Islet precursor cell (in vitro differentiated cells): ENCODE measurements at regions not wholly inside any gene's neighbourhood (a gene's known extent, or its start where the extent isn't known, plus 50 kb on each side); places are given as distances from the start of the nearest gene placed in this dataset.
"Not testable (repeated sequence)": the region's sequence is repeated elsewhere in the genome, so short reads cannot be mapped to it uniquely, and the experiment has no call there.

Source experiments
- DNase-seq: peaks from one replicate; pipeline ENCODE4 v3.0.0-alpha.2; 2018

GRCh38 chr2:201946746-201947145, 86.9 kb upstream of the FZD7 start:
- not testable (repeated sequence) for DNase-seq

DNA sequence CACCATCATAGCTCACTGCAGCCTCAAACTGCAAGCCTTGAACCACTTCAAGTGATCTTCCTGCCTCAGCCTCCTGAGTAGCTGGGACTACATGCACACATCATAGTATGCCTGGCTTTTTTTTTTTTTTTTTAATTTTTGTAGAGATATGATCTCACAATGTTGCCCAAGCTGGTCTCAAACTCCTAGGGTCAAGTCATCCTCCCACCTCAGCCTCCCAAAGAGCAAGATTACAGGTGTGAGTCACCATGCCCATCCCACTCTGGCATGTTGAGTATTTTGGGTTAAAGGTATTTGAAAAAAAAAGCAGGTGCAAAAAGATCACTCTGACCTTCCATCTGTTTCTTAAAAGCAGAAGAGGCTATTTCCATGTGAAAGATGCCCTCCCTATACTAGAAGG, 86.4 kb upstream of the FZD7 start:
- DNase-seq = no peak

GRCh38 chr2:201949181-201949926, 84.3 kb upstream of the FZD7 start:
- peak; percentile 94 for DNase-seq

DNA sequence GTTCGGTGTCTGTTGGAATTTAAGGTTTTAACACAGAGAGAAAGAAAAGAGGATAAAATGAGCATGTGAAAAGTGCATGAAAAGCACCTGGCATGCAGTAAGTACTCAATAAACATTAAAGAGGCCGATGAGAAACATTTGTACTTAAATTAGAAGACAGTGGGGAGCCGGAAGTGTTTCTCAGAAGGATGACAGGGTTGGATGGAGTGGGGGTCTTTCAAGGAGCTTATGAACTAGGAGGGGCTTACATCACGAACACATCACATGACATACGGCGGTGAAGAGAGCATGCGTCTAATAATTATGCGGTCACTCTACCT, 83.8 kb upstream of the FZD7 start:
- DNase-seq = no peak

DNA sequence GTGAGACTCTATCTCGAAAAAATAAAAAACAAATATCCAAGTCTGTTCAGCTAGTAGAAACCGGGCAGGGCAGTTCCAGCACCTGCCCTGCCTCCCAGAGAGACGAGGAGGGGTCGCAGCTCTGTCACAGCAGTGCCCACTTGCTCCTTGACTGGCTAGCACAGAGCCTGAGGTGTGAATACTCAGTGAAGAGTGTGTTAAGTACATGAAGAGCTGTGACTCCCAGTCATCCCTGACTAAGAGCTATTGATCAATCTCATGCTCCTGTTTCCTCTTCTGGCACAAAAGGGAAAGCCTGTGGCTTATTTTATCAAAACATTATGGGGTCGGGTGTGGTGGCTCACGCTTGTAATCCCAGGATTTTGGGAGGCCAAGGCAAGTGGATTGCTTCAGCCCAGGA, 83.0 kb upstream of the FZD7 start:
- DNase-seq = no peak

DNA sequence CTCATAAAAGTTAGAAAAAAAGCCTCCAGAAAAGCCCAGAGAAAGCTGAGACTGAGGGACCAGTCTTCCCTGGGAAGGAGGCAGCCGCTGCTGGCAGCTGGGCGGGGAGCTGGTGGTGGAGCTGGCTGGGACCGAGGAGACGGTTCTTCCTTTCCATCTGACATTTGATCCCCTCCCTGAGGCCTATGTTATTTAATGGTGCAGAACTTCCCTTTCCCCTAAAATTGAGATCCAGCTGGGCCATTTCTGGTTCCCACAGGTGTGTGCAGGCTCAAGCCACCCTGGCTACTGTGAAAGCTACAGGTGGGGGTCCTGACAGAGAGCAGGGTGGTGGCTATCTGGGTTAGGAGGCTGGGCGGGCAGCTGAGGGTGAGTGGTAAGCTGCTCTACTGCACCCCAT, 81.5 kb upstream of the FZD7 start:
- peak; percentile 77 for DNase-seq

DNA sequence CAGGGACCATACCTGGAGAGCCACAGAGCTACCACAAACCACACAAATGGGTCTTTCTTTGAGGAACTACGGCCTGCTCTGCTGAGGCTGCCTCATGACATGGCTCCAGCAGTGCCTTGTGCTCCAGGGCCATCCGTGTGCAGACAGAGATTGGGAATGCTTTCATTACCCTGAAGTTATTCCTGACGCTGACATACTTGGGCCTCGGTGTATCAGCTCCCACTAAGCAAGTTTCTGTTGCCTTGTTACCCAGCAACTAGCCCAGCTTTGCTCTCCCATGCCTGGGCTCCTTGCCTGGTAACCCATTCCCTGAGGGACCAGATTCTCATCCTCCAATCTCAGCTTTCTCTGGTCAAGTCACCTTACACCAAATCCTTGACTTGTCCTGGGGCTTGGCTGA, 80.3 kb upstream of the FZD7 start:
- no peak for DNase-seq

- no peak for DNase-seq
Measured at GRCh38 chr2:201953880-201954279, 79.8 kb upstream of the FZD7 start.

DNA sequence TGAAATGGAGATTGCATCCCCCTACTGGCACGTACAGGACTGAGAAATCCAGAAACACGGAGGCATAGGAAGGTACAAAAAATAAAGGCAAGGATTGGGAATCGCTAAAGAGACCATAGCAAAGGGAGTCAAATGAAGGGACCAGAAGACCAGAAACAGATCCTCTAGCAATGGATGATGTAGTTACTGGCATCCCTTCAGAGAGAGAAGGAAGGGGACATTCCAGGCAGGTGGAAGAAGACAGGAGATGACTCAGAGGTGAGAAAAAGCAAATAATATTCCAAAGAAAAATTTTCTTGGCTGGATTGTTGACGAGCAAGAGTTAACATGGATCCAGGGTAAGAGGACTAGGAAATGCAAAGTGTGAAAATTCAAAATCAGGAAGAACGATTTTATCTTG, 78.4 kb upstream of the FZD7 start:
- no peak for DNase-seq

- DNase-seq = no peak
Measured at GRCh38 chr2:201955702-201956141, 77.9 kb upstream of the FZD7 start.

- no peak for DNase-seq
Measured at GRCh38 chr2:201956361-201956760, 77.3 kb upstream of the FZD7 start.

GRCh38 chr2:201957091-201957490, 76.6 kb upstream of the FZD7 start:
- DNase-seq = no peak

- no peak for DNase-seq
Measured at GRCh38 chr2:201959198-201959597, 74.5 kb upstream of the FZD7 start.

DNA sequence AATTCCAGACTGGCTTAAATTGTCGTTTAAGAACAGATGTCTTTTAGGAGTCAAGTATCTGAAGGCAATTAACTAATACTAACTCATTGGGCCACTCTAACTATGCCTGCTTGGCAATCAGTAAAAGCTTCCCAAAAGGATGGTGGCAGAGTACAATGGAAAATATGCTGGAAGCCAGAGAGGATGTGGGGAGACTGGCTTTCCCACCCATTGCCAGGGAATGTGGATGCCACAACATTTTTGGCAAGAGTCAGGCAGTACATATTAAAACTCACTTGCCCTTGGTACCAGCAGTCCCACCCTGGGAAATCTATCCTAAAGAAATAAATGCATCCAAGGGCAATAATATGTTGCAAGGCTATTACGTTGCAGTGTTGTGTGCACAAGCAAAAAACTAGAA, 74.0 kb upstream of the FZD7 start:
- no peak for DNase-seq

- DNase-seq = no peak
Measured at GRCh38 chr2:201960305-201960704, 73.3 kb upstream of the FZD7 start.

- DNase-seq = no peak
Measured at GRCh38 chr2:201961401-201961800, 72.3 kb upstream of the FZD7 start.

DNA sequence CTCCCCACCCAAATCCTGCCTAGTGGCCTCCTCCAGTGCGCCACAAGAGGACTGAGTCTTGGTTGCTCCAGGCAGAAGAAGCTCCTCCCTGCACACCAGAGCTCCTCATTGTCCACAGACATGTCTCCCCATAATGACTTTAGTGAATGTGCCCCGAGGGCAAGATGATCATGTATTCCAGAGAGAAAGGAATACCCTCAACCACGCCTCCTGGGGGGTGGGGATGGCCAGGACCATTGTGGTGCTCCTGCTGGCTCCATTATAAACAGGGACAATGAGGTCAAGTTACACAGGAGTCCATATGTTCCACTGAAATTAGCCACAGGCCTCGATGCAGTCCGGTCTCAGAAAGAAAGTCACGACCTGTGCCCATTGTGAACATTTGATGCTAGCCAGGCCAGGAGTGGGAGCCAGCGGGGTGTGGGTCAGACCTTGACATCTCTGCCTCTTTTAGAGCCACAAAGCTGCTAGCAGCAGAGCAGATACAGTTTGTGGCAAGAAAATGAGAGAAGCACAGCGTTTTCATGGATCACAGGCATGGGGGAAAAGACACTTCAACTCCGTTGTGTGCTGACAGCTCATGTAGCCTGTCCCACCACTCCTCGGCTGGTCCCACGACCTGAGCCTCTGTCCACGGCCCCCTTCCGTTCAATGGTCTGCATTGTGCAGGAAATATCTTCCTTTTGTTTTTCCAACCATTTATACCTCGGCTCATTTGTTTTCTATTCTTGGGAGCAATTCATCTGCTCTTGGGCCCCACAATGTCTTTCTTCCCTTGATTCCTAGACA, 70.7 kb upstream of the FZD7 start:
- no peak for DNase-seq

- DNase-seq = no peak
Measured at GRCh38 chr2:201964011-201964410, 69.6 kb upstream of the FZD7 start.

- DNase-seq = no peak
Measured at GRCh38 chr2:201964631-201965206, 68.9 kb upstream of the FZD7 start.

GRCh38 chr2:201965550-201965949, 68.1 kb upstream of the FZD7 start:
- no peak for DNase-seq

DNA sequence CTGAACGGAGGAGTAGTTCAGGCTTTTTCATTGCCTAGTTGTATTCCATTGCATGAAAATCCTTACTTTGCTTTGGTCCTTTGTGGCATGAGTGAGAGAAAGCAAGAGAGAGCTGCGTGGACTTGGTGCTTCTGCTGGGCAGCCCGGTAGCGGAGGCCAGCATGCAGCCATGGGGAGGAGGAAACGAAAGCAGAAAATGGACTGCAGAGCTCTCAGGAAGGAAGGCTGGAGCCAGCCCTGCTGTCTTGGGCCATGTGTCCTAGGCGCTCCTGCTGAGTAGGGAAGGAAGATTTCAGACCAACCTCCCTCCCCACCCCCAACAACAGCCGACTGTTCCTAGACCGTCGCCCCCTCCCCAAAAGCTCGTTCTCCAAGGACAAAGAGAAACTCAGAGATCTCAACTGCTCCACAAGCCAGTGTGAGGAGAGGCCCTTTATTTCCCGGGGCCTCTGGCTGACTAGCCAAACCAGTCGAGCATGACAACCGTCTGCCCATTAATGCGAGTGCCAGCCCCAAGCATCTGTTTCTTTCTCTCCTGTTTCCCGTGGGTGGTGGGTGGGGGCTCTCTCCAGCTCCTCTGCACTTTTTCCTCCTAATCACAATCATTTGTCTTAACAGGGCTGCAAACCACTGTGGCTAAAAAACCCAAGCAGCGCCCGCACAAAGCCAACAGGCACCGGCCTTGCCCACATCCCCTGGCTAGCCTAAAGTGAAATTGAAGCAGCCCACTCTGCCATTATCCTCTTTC, 66.8 kb upstream of the FZD7 start:
- DNase-seq = peak; percentile 71

- DNase-seq = no peak
Measured at GRCh38 chr2:201968050-201968449, 65.6 kb upstream of the FZD7 start.

- DNase-seq = no peak
Measured at GRCh38 chr2:201968476-201968875, 65.2 kb upstream of the FZD7 start.
